HepG2 (cell line): ENCODE measurements at regions not wholly inside any gene's neighbourhood (a gene's known extent, or its start where the extent isn't known, plus 50 kb on each side); places are given as distances from the start of the nearest gene placed in this dataset.

ENCODE experiments used
- ATAC-seq: fragments of 200-7000 bp; cut with Tn5 transposase; 3 replicates; pipeline ENCODE4 v1.9.1; 2020; ENCODE audit warnings: mild to moderate bottlenecking, moderate library complexity
- BruUV-seq: library from RNA; stranded (reverse); fragments of 400-500 nt; replicated peaks from 2 replicates; lab custom pipeline; 2021; lab: Mats Ljungman, UMichigan
- CTCF ChIA-PET: fragments of 300-600 bp; formaldehyde crosslinking; extraction: SDS; loops from one replicate; lab custom pipeline; 2021; ENCODE audit warnings: low total read pairs, inconsistent platforms, low intra/inter-chr PET ratio; lab: Yijun Ruan, JAX
- POLR2A ChIA-PET: fragments of 350-600 bp; sonication (Branson Sonifier 250); formaldehyde crosslinking; loops from one replicate; lab custom pipeline; 2020; ENCODE audit warnings: antibody characterized with exemption, inconsistent platforms; lab: Yijun Ruan, JAX
- DNase-seq: peaks from one replicate; pipeline ENCODE4 v3.0.0-alpha.2; 2015; ENCODE audit warnings: low spot score
- FAIRE-seq: peaks from 3 replicates; lab custom pipeline; 2011; peaks lifted over from hg19 to GRCh38; lab: Jason Lieb, UNC
- H2AFZ ChIP-seq: one replicate; pipeline ENCODE4 v1.6.1; 2011; ENCODE audit warnings: low read length, inconsistent platforms
- H3K27ac ChIP-seq: fragments of 300-600 bp; 3 replicates; pipeline ENCODE4 v1.8.0; 2011; ENCODE audit warnings: mixed run types, mild to moderate bottlenecking, mixed read lengths, low read length, inconsistent platforms; ENCODE audit not compliant: insufficient read depth; ENCODE audit errors: extremely low read length
- H3K27me3 ChIP-seq, 2 experiments: fragments of 200-600 bp in 1 of 2; 2 replicates in 1 of 2; 3 replicates in 1 of 2; pipeline versions ENCODE4 v1.6.0 to v1.8.0; 2011; ENCODE audit warnings: low read length in 2 of 2, mild to moderate bottlenecking in 2 of 2, moderate library complexity in 2 of 2, inconsistent platforms in 1 of 2; ENCODE audit not compliant: insufficient read depth in 2 of 2, control insufficient read depth in 1 of 2
- H3K36me3 ChIP-seq, 2 experiments: fragments of 200-600 bp in 1 of 2; replicated peaks in 1 of 2; 2 replicates in 1 of 2; 3 replicates in 1 of 2; pipeline versions ENCODE4 v1.5.1 to v1.8.0; 2011; ENCODE audit warnings: low read length in 2 of 2, inconsistent platforms in 1 of 2; ENCODE audit not compliant: insufficient read depth in 2 of 2, control insufficient read depth in 1 of 2
- H3K4me1 ChIP-seq: 2 replicates; pipeline ENCODE4 v1.5.1; 2012; ENCODE audit warnings: low read length, inconsistent platforms; ENCODE audit not compliant: insufficient read depth
- H3K4me2 ChIP-seq: 2 replicates; pipeline ENCODE4 v1.6.0; 2011; ENCODE audit warnings: low read depth, low read length, inconsistent platforms
- H3K4me3 ChIP-seq, 3 experiments: fragments of 200-600 bp in 1 of 3; sonication (generic), shearing (Covaris generic) in 1 of 3; replicated peaks in 1 of 3; 2 replicates each; pipeline ENCODE4 v1.5.1; 2011 to 2016; ENCODE audit warnings: low read length in 3 of 3, inconsistent platforms in 2 of 3, low read depth in 2 of 3, mild to moderate bottlenecking in 2 of 3, control low read depth in 1 of 3, mixed read lengths in 1 of 3; ENCODE audit not compliant: insufficient read depth in 1 of 3
- H3K79me2 ChIP-seq: one replicate; pipeline ENCODE4 v1.6.1; 2011; ENCODE audit warnings: low read length, inconsistent platforms; ENCODE audit not compliant: insufficient read depth
- H3K9ac ChIP-seq: 2 replicates; pipeline ENCODE4 v1.6.0; 2011; ENCODE audit warnings: mild to moderate bottlenecking, low read depth, low read length, inconsistent platforms; ENCODE audit not compliant: insufficient read depth
- H3K9me3 ChIP-seq: 2 replicates; pipeline ENCODE4 v1.5.1; 2012; ENCODE audit warnings: mild to moderate bottlenecking, low read length
- H4K20me1 ChIP-seq: 2 replicates; pipeline ENCODE4 v1.6.0; 2011; ENCODE audit warnings: inconsistent platforms, mild to moderate bottlenecking, low read length, moderate library complexity; ENCODE audit not compliant: insufficient read depth
- IKZF4 ChIP-seq: sonication (generic); formaldehyde crosslinking; IDR thresholded peaks from 2 replicates; pipeline ENCODE4 v1.5.1; 2020; ENCODE audit warnings: borderline replicate concordance, mild to moderate bottlenecking, low read depth, missing genetic modification reagents; ENCODE audit errors: not compliant biosample characterization
- KDM5B ChIP-seq: sonication (generic); formaldehyde crosslinking; IDR thresholded peaks from 2 replicates; pipeline ENCODE4 v1.4.0; 2020; ENCODE audit warnings: missing genetic modification reagents, mild to moderate bottlenecking, borderline replicate concordance
- TEAD3 ChIP-seq: optimal IDR thresholded peaks from 2 replicates; pipeline ENCODE3; 2016; ENCODE audit warnings: borderline replicate concordance
- ZNF264 ChIP-seq: sonication (generic); formaldehyde crosslinking; IDR thresholded peaks from 2 replicates; pipeline ENCODE4 v1.4.0; 2020; ENCODE audit warnings: missing genetic modification reagents
- ZNF280D ChIP-seq: sonication (generic); formaldehyde crosslinking; IDR thresholded peaks from 2 replicates; pipeline ENCODE4 v1.5.1; 2020; ENCODE audit warnings: mild to moderate bottlenecking, missing genetic modification reagents
- ZNF331 ChIP-seq: sonication (generic); formaldehyde crosslinking; IDR thresholded peaks from 2 replicates; pipeline ENCODE4 v1.4.0; 2020; ENCODE audit warnings: missing genetic modification reagents
- ZNF770 ChIP-seq: sonication (generic); formaldehyde crosslinking; IDR thresholded peaks from 2 replicates; pipeline ENCODE4 v1.5.0; 2020; ENCODE audit warnings: mild to moderate bottlenecking, missing genetic modification reagents
- WGBS: methylation state at CpG from one replicate; pipeline ENCODE4 v1.1.6; 2017; ENCODE audit warnings: low lambda C conversion rate; 5-methylcytosine and 5-hydroxymethylcytosine counted together
- in situ Hi-C: cut with HindIII; loops from 2 replicates; pipeline ENCODE4 v1.10.0; 2017; ENCODE audit warnings: low pct_unique_long_range_greater_than_20kb; ENCODE audit not compliant: extremely low pct_ligation_motif_present
- intact Hi-C: fragments of 100-400 bp; cut with micrococcal nuclease; formaldehyde crosslinking; loops from one replicate; pipeline ENCODE4 v1.10.0; 2022; ENCODE audit not compliant: unreplicated experiment

- DNase-seq (no peak), FAIRE-seq (no peak), ATAC-seq (no peak)
- intact Hi-C loops (no loop called here), in situ Hi-C loops (no loop called here)
- no TSS peak for BruUV-seq
- TF ChIP-seq ZNF280D (CRISPR knock-in tag) (no peak), IKZF4 (no peak), TEAD3 (CRISPR knock-in tag) (no peak), KDM5B (CRISPR knock-in tag) (no peak), ZNF770 (CRISPR knock-in tag) (no peak), ZNF331 (CRISPR knock-in tag) (no peak), ZNF264 (CRISPR knock-in tag) (no peak)
- ChIA-PET POLR2A (no interaction called here), CTCF (no interaction called here)
- H3K9ac ChIP-seq = no peak overlapping the region
- H3K27ac ChIP-seq = no peak overlapping the region
- H3K36me3 ChIP-seq = no peaks in the 10 kb centered on the region
- no peak overlapping the region for H2AFZ ChIP-seq
- H3K4me1 ChIP-seq = no peaks in the 10 kb centered on the region
- H3K27me3 ChIP-seq = peaks cover 0 to 20% of the 10 kb centered on the region in 2 experiments; a peak in 2 of 5 replicates
- 7% methylated on average over 5 of the region's 5 CpGs for WGBS
- H3K4me3 ChIP-seq = no peak overlapping the region
- no peak overlapping the region for H3K4me2 ChIP-seq
- H4K20me1 ChIP-seq = no peaks in the 10 kb centered on the region
- H3K79me2 ChIP-seq = no peaks in the 10 kb centered on the region
- H3K9me3 ChIP-seq = peaks cover 13% of the 10 kb centered on the region; the same call in 1 of the 2 replicates
Observed at GRCh38 chr2:2557475-2557874, 226.4 kb upstream of the MYT1L start.
